C4-2B (cell line): ENCODE measurements at regions not wholly inside any gene's neighbourhood (a gene's known extent, or its start where the extent isn't known, plus 50 kb on each side); places are given as distances from the start of the nearest gene placed in this dataset.

Experiments used
- H3K27ac ChIP-seq: fragments of 450-650 bp; 2 replicates; pipeline ENCODE4 v1.5.1; 2017
- ZFX ChIP-seq: fragments of 450-650 bp; IDR thresholded peaks from 2 replicates; pipeline ENCODE4 v1.6.1; 2017
- TF ChIP-seq, protein P1 (sequence below): fragments of 450-650 bp; conservative IDR thresholded peaks from 2 replicates; pipeline ENCODE4 v1.5.1; 2017; ENCODE audit warnings: mild to moderate bottlenecking

DNA sequence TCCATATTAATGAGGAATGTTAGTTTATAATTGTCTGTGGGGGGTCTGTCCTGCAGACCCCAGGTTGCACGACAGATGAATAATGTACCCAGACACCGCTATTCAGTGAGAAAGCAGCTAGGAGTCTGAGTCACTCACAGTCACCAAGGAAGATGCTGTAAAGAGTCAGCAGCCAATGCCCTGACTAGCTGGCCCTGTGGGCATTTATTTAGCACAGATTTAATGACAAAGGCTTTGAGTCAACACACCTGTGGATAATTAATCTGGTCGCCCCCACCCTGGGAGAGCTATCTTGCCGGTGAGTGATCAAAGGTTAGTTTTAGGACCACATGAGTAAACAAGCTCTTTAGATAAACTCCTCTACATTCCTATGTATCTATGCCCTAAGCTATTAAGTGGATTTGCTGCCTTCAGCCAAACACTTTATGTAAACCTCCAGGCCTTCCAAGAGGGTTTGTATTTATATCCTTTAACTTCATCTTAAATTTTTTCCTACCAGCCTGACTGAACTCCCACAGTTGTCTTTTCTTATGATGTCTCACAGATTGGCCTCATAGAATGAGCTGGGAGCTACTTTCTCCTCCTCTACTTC, 180.0 kb upstream of the ADCY1 start:
- H3K27ac ChIP-seq = no peak overlapping the region
- TF ChIP-seq, protein P1, sequence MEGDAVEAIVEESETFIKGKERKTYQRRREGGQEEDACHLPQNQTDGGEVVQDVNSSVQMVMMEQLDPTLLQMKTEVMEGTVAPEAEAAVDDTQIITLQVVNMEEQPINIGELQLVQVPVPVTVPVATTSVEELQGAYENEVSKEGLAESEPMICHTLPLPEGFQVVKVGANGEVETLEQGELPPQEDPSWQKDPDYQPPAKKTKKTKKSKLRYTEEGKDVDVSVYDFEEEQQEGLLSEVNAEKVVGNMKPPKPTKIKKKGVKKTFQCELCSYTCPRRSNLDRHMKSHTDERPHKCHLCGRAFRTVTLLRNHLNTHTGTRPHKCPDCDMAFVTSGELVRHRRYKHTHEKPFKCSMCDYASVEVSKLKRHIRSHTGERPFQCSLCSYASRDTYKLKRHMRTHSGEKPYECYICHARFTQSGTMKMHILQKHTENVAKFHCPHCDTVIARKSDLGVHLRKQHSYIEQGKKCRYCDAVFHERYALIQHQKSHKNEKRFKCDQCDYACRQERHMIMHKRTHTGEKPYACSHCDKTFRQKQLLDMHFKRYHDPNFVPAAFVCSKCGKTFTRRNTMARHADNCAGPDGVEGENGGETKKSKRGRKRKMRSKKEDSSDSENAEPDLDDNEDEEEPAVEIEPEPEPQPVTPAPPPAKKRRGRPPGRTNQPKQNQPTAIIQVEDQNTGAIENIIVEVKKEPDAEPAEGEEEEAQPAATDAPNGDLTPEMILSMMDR = no peak
- TF ChIP-seq ZFX = no peak

DNA sequence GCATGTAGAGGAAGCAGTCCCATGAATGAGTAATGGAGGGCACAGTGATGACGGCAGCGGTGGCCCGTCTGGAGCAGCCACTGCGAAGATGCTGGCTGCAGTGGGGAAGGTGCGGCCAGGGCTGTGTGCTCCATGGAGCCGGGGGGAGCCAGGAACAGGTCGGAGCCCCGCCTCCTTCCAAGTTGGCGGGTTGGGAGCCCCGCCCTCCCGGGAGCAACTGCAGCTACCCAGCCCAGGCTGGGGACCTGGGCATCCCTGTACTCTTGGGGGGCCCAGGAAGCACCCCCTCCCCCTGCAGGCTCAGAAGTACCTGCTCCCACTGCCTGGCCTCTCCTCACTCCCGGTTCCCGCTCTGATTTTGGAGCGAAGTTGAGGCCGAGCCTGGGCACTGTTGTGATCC, 175.1 kb upstream of the ADCY1 start:
- H3K27ac ChIP-seq = no peak overlapping the region
- no peak for TF ChIP-seq ZFX

DNA sequence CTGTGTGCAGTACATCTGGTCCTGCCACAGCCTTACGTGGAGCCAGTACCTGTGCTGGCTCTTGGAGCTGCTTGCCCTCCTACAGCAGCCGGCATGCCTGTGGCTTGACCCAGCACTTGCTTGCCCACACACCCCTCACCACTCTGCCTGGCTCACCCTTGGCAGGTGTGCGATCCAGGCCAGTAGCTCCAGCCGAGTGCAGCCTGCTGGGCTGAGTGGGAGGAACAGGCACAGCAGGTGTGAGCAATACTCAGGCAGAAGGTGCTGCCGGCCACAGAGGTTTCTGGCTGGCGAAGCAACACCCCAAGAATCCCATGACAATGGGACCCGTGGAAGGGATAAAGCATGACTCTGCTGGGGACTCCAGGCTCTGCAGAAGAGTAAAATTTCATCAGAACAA, 173.5 kb upstream of the ADCY1 start:
- no peak overlapping the region for H3K27ac ChIP-seq

DNA sequence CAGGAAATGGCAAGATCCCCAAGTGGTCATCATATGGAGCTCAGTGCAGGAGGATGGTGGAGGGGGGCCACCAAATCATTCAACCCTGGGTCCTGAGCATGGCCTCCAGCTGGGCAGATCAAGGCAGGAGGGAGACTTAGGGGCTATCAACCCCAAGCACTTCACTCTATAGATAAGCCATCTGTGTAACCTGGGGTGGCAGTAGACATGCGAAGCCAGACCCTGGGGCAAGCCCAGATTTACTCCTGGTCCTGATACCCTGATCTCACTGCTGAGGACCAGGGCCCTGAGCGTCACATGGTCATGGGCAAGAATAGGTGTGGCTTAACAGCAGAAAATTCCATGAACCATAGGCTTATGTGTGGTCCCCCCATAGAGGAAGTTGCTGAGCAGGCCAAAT, 173.0 kb upstream of the ADCY1 start:
- TF ChIP-seq ZFX = no peak
- TF ChIP-seq, protein P1 = no peak
- H3K27ac ChIP-seq = no peak overlapping the region

More for the DNA sequence above, 173.5 kb upstream of the ADCY1 start:
- TF ChIP-seq, protein P1 = no peak
- no peak for TF ChIP-seq ZFX

DNA sequence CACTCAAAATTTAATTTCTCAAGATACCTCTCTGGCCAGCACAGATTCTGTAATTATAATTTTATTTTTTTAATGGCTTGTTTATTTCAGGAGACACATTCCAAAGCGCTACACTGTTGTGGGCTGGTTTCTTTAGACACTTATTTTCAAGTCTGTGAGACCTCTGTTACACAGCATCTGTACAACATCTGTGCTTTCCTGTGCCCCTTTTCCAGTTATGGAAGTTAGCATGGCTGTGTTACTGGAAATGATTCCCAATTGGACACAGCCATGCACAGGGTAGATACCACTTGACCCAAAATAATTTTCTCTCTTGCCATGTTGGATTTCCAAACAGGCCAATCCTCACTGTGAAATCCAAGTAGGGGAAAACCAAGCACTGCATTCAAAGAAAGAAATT, 172.3 kb upstream of the ADCY1 start:
- H3K27ac ChIP-seq = no peak overlapping the region
- TF ChIP-seq, protein P1 = no peak
- TF ChIP-seq ZFX = no peak

DNA sequence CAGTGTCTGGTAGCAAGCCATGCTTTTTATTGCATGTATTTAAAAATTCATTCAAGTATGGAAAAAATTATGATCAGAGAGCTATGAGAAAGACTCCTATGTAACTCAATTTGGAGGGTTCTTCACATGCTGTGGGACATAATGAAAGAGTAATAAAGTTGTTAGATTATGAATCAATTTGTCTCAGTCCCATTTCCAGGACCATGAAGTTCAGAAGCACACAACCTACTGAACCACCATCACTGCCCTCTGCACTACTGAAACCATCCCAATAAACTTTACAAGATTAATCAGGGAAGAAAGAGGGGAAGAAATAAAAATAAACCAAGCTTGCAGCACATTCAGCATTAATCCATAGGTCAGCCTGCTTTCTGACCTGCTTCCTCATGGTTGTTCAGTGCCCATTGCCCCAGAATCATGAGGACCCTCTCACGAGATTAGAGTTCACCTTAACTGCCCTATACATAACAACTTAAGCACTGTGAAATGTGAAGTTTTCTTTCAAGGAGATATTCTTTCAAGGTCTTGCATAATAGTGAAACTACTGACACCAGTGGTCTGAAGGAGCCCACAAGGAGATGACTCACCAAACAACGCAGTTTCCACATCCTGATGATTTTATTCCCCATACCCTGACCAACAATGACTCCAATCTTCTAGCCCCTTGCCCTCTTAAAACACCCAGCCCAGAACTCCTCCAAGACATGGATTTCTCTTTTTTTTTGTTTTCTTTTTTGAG, 171.5 kb upstream of the ADCY1 start:
- TF ChIP-seq, protein P1 = no peak
- TF ChIP-seq ZFX = no peak
- no peak overlapping the region for H3K27ac ChIP-seq

DNA sequence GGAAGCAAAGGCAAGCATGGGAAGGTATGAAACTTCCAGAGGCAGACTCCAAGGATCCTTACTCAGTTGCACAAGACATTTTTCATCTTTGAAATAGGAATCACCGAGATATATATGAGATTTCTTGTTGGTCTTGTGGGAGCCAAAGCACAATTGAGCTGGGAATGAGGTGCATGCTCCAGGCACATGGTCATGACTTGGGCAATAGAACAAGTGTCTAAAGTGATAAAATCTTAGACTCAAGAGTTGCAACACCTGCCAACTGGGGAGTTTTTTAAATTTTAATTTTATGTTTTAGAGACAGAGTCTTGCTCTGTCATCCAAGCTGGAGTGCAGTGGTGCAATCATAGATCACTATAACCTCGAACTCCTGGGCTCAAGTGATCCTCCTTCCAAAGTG, 169.5 kb upstream of the ADCY1 start:
- no peak for TF ChIP-seq ZFX
- TF ChIP-seq, protein P1 = no peak
- no peak overlapping the region for H3K27ac ChIP-seq
